A673 (cell line): ENCODE measurements at regions not wholly inside any gene's neighbourhood (a gene's known extent, or its start where the extent isn't known, plus 50 kb on each side); places are given as distances from the start of the nearest gene placed in this dataset.

Experiments used
- BruUV-seq: library from RNA; stranded (reverse); fragments of 400-500 nt; replicated peaks from 2 replicates; lab custom pipeline; 2021; lab: Mats Ljungman, UMichigan
- CTCF ChIA-PET: fragments of 300-600 bp; sonication (Branson Sonifier 250); formaldehyde crosslinking; loops from one replicate; lab custom pipeline; 2022; ENCODE audit warnings: antibody characterized with exemption; lab: Charles Lee
- POLR2A ChIA-PET: fragments of 300-600 bp; sonication (Branson Sonifier 250); formaldehyde crosslinking; loops from one replicate; lab custom pipeline; 2022; ENCODE audit warnings: antibody characterized with exemption; ENCODE audit not compliant: low non-redundant PET; lab: Charles Lee
- DNase-seq: peaks from one replicate; pipeline ENCODE4 v3.0.0-alpha.2; 2015; ENCODE audit warnings: low spot score
- H3K27ac ChIP-seq: fragments of 200-600 bp; sonication (generic); 2 replicates; pipeline ENCODE4 v1.5.1; 2016; ENCODE audit warnings: mixed run types, low read depth, mild to moderate bottlenecking, mixed read lengths, antibody characterized with exemption, low read length; ENCODE audit not compliant: poor library complexity, severe bottlenecking
- H3K27me3 ChIP-seq: fragments of 200-600 bp; sonication (generic); replicated peaks from 2 replicates; pipeline ENCODE4 v1.6.1; 2017; ENCODE audit warnings: mixed run types, low read depth, mild to moderate bottlenecking, mixed read lengths, antibody characterized with exemption, low read length; ENCODE audit not compliant: insufficient read depth, poor library complexity
- H3K36me3 ChIP-seq: fragments of 200-600 bp; sonication (generic); 2 replicates; pipeline ENCODE4 v1.6.1; 2016; ENCODE audit warnings: mixed run types, mild to moderate bottlenecking, mixed read lengths, antibody characterized with exemption, low read length; ENCODE audit not compliant: insufficient read depth, poor library complexity, severe bottlenecking
- H3K4me1 ChIP-seq: fragments of 200-600 bp; sonication (generic); 2 replicates; pipeline ENCODE4 v1.6.1; 2017; ENCODE audit warnings: mixed run types, mild to moderate bottlenecking, mixed read lengths, antibody characterized with exemption, low read length; ENCODE audit not compliant: insufficient read depth, poor library complexity, severe bottlenecking
- H3K4me3 ChIP-seq: fragments of 200-600 bp; sonication (generic); 2 replicates; pipeline ENCODE4 v1.5.1; 2016; ENCODE audit warnings: low read depth, mixed run types, mild to moderate bottlenecking, mixed read lengths, low read length; ENCODE audit not compliant: poor library complexity, severe bottlenecking
- H3K9me3 ChIP-seq: fragments of 200-600 bp; sonication (generic); 2 replicates; pipeline ENCODE4 v1.6.1; 2016; ENCODE audit warnings: mixed run types, low read depth, mild to moderate bottlenecking, mixed read lengths, antibody characterized with exemption, low read length; ENCODE audit not compliant: poor library complexity, severe bottlenecking
- CTCF ChIP-seq: fragments of 300-800, 200-600 bp; sonication (generic); conservative IDR thresholded peaks from 2 replicates; pipeline ENCODE4 v1.5.1; 2017; ENCODE audit warnings: low read depth, mild to moderate bottlenecking, antibody characterized with exemption, low read length, moderate library complexity, mixed read lengths
- EZH2 ChIP-seq: fragments of 200-600 bp; sonication (generic); IDR thresholded peaks from 2 replicates; pipeline ENCODE4 v1.6.1; 2017; ENCODE audit warnings: borderline replicate concordance, low read depth, mild to moderate bottlenecking, mixed read lengths, antibody characterized with exemption, low read length; ENCODE audit not compliant: poor library complexity, severe bottlenecking
- intact Hi-C: fragments of 100-400 bp; cut with micrococcal nuclease; formaldehyde crosslinking; loops from one replicate; pipeline ENCODE4 v1.10.0; 2022; ENCODE audit not compliant: unreplicated experiment

GRCh38 chr5:57410374-57411320 lies 72.0 kb downstream of the ACTBL2 start:
- CTCF ChIA-PET, result no interaction called here
- intact Hi-C loops, result no loop called here
- no peak overlapping the region for H3K4me3 ChIP-seq

GRCh38 chr5:57408714-57409113 lies 73.9 kb downstream of the ACTBL2 start:
- POLR2A ChIA-PET, result interaction anchor here (0.7 kb wide), 1 partner anchor 943 kb away, joined by 3 read pairs; no protein-coding TSS in a partner anchor
- no peak for DNase-seq

More at GRCh38 chr5:57410374-57411320, 72.0 kb downstream of the ACTBL2 start:
- no TSS peak for BruUV-seq
- DNase-seq, result no peak
- H3K27me3 ChIP-seq, result no peaks in the 10 kb centered on the region
- H3K4me1 ChIP-seq, result peaks cover 10% of the 10 kb centered on the region
- no peak for TF ChIP-seq EZH2
- 0 out of 2 replicates have a peak, but pooled peaks have one; percentile 15 for TF ChIP-seq CTCF
- POLR2A ChIA-PET, result no interaction called here
- H3K27ac ChIP-seq, result no peak overlapping the region
- H3K36me3 ChIP-seq, result no peaks in the 10 kb centered on the region
- no peaks in the 10 kb centered on the region for H3K9me3 ChIP-seq

GRCh38 chr5:57408285-57408684 lies 74.3 kb downstream of the ACTBL2 start:
- Histone ChIP-seq H3K36me3 (no peaks in the 10 kb centered on the region), H3K9me3 (no peaks in the 10 kb centered on the region), H3K4me3 (no peak overlapping the region), H3K27me3 (no peaks in the 10 kb centered on the region), H3K4me1 (peaks cover 10% of the 10 kb centered on the region), H3K27ac (no peak overlapping the region)
- intact Hi-C loops, result no loop called here
- no peak for DNase-seq
- BruUV-seq, result no TSS peak
- TF ChIP-seq EZH2 (no peak), CTCF (no peak)
- CTCF ChIA-PET, result no interaction called here
- POLR2A ChIA-PET, result interaction anchor here (0.7 kb wide), 1 partner anchor 943 kb away, joined by 3 read pairs; no protein-coding TSS in a partner anchor

More at GRCh38 chr5:57408714-57409113, 73.9 kb downstream of the ACTBL2 start:
- intact Hi-C loops, result no loop called here
- Histone ChIP-seq H3K36me3 (no peaks in the 10 kb centered on the region), H3K27me3 (no peaks in the 10 kb centered on the region), H3K27ac (no peak overlapping the region), H3K9me3 (no peaks in the 10 kb centered on the region), H3K4me3 (no peak overlapping the region), H3K4me1 (peaks cover 10% of the 10 kb centered on the region)
- TF ChIP-seq CTCF (no peak), EZH2 (no peak)
- no TSS peak for BruUV-seq
- CTCF ChIA-PET, result no interaction called here
